ENCODE measurements at regions not wholly inside any gene's neighbourhood (a gene's known extent, or its start where the extent isn't known, plus 50 kb on each side); places are given as distances from the start of the nearest gene placed in this dataset.

GRCh38 chr2:222024932-222025880 lies 273.6 kb downstream of the PAX3 start:
- Histone ChIP-seq H3K4me3 (ENCODE audit: low read depth in 1 of 2, low read length in 1 of 2) (no peak overlapping the region), H3K27me3 (peaks cover 22% of the 10 kb centered on the region), H3K27ac (no peak overlapping the region), H3K36me3 (no peaks in the 10 kb centered on the region), H3K9me3 (no peaks in the 10 kb centered on the region), H3K4me1 (ENCODE audit: control insufficient read depth in 1 of 2, insufficient read depth in 1 of 2, low read depth in 1 of 2, low read length in 1 of 2) (no peaks in the 10 kb centered on the region)
- no peak for TF ChIP-seq CTCF (IDR thresholded peaks at IDR 0.05)

GRCh38 chr2:222017252-222017850 lies 281.4 kb downstream of the PAX3 start:
- no peak for TF ChIP-seq CTCF (IDR thresholded peaks at IDR 0.05)
- Histone ChIP-seq H3K4me1 (ENCODE audit: control insufficient read depth in 1 of 2, insufficient read depth in 1 of 2, low read depth in 1 of 2, low read length in 1 of 2) (no peaks in the 10 kb centered on the region), H3K27ac (no peak overlapping the region), H3K36me3 (no peaks in the 10 kb centered on the region), H3K9me3 (no peaks in the 10 kb centered on the region), H3K27me3 (no peaks in the 10 kb centered on the region), H3K4me3 (ENCODE audit: low read depth in 1 of 2, low read length in 1 of 2) (no peak overlapping the region)

- no peaks in the 10 kb centered on the region for H3K9me3 ChIP-seq
- no peaks in the 10 kb centered on the region for H3K4me1 ChIP-seq (ENCODE audit: control insufficient read depth in 1 of 2, insufficient read depth in 1 of 2, low read depth in 1 of 2, low read length in 1 of 2)
- H3K27ac ChIP-seq: no peak overlapping the region
- H3K36me3 ChIP-seq: no peaks in the 10 kb centered on the region
- H3K27me3 ChIP-seq: no peaks in the 10 kb centered on the region
- H3K4me3 ChIP-seq (ENCODE audit: low read depth in 1 of 2, low read length in 1 of 2): no peak overlapping the region
- no peak for TF ChIP-seq CTCF (IDR thresholded peaks at IDR 0.05)
Observed at GRCh38 chr2:222013889-222014288, 284.9 kb downstream of the PAX3 start.

- no peak overlapping the region for H3K27ac ChIP-seq
- H3K9me3 ChIP-seq: no peaks in the 10 kb centered on the region
- TF ChIP-seq CTCF (IDR thresholded peaks at IDR 0.05): no peak
- no peaks in the 10 kb centered on the region for H3K4me1 ChIP-seq (ENCODE audit: control insufficient read depth in 1 of 2, insufficient read depth in 1 of 2, low read depth in 1 of 2, low read length in 1 of 2)
- H3K36me3 ChIP-seq: no peaks in the 10 kb centered on the region
- no peaks in the 10 kb centered on the region for H3K27me3 ChIP-seq
- H3K4me3 ChIP-seq (ENCODE audit: low read depth in 1 of 2, low read length in 1 of 2): no peak overlapping the region
Observed at GRCh38 chr2:222000326-222000725, 298.5 kb downstream of the PAX3 start.

- Histone ChIP-seq H3K36me3 (no peaks in the 10 kb centered on the region), H3K4me1 (ENCODE audit: control insufficient read depth in 1 of 2, insufficient read depth in 1 of 2, low read depth in 1 of 2, low read length in 1 of 2) (no peaks in the 10 kb centered on the region), H3K27me3 (no peaks in the 10 kb centered on the region), H3K27ac (no peak overlapping the region), H3K4me3 (ENCODE audit: low read depth in 1 of 2, low read length in 1 of 2) (no peak overlapping the region), H3K9me3 (no peaks in the 10 kb centered on the region)
- TF ChIP-seq CTCF (IDR thresholded peaks at IDR 0.05): no peak
Observed at GRCh38 chr2:221999717-222000116, 299.1 kb downstream of the PAX3 start.

Data from neutrophil (primary cell).